HG02885 (cell line): ENCODE measurements at regions not wholly inside any gene's neighbourhood (a gene's known extent, or its start where the extent isn't known, plus 50 kb on each side); places are given as distances from the start of the nearest gene placed in this dataset.
"Not testable (repeated sequence)": the region's sequence is repeated elsewhere in the genome, so short reads cannot be mapped to it uniquely, and the experiment has no call there.

Experiments used
- ATAC-seq: cut with Tn5 transposase; IDR thresholded peaks from one replicate; pipeline ENCODE4 v1.9.1; 2021; ENCODE audit warnings: mild to moderate bottlenecking; ENCODE audit not compliant: unreplicated experiment, poor library complexity

GRCh38 chr3:63090656-63091055 lies 187.5 kb upstream of the SYNPR start:
- no peak for ATAC-seq

GRCh38 chr3:63092515-63092914 lies 185.6 kb upstream of the SYNPR start:
- ATAC-seq: no peak

- ATAC-seq: no peak
These were observed 183.3 kb upstream of the SYNPR start for GRCh38 chr3:63094642-63095408.

- no peak for ATAC-seq
These were observed 181.7 kb upstream of the SYNPR start for GRCh38 chr3:63096248-63097058.

GRCh38 chr3:63097396-63097795 lies 180.7 kb upstream of the SYNPR start:
- no peak for ATAC-seq

- ATAC-seq: no peak
These were observed 161.2 kb upstream of the SYNPR start for GRCh38 chr3:63116922-63117321.

- no peak for ATAC-seq
These were observed 154.0 kb upstream of the SYNPR start for GRCh38 chr3:63124090-63124489.

GRCh38 chr3:63126530-63126929 lies 151.6 kb upstream of the SYNPR start:
- ATAC-seq: no peak

GRCh38 chr3:63128380-63128779 lies 149.7 kb upstream of the SYNPR start:
- no peak for ATAC-seq

GRCh38 chr3:63130625-63131024 lies 147.5 kb upstream of the SYNPR start:
- no peak for ATAC-seq

GRCh38 chr3:63132461-63133250 lies 145.5 kb upstream of the SYNPR start:
- no peak for ATAC-seq

- no peak for ATAC-seq
These were observed 142.7 kb upstream of the SYNPR start for GRCh38 chr3:63135367-63135766.

- ATAC-seq: not testable (repeated sequence)
These were observed 141.9 kb upstream of the SYNPR start for GRCh38 chr3:63136249-63136648.

- ATAC-seq: no peak
These were observed 135.4 kb upstream of the SYNPR start for GRCh38 chr3:63142681-63143080.

GRCh38 chr3:63146154-63146553 lies 132.0 kb upstream of the SYNPR start:
- no peak for ATAC-seq

GRCh38 chr3:63150880-63151279 lies 127.2 kb upstream of the SYNPR start:
- ATAC-seq: no peak

- no peak for ATAC-seq
These were observed 126.2 kb upstream of the SYNPR start for GRCh38 chr3:63151897-63152296.

GRCh38 chr3:63159764-63160163 lies 118.3 kb upstream of the SYNPR start:
- ATAC-seq: no peak

GRCh38 chr3:63167113-63167512 lies 111.0 kb upstream of the SYNPR start:
- no peak for ATAC-seq

- ATAC-seq: no peak
These were observed 109.9 kb upstream of the SYNPR start for GRCh38 chr3:63168179-63168578.
